ENCODE measurements at regions not wholly inside any gene's neighbourhood (a gene's known extent, or its start where the extent isn't known, plus 50 kb on each side); places are given as distances from the start of the nearest gene placed in this dataset.

DNA sequence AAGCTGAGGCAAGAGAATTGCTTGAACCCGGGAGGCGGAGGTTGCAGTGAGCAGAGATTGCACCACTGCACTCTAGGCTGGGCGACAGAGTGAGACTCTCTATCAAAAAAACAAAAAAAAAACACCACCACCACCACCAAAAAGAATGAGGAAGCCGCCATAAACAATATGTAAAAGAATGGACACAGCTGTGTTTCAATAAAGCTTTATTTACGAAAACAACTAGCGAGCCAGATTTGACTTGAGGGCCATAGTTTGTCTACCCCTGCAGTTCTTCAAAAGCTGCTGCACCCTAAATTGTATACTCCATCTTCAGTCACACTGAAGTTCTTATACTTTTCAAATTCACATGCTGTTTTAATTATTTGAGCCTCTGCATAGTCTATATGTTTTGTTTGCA lies 306.5 kb upstream of the KLF3 start:
- TF ChIP-seq, protein P1, sequence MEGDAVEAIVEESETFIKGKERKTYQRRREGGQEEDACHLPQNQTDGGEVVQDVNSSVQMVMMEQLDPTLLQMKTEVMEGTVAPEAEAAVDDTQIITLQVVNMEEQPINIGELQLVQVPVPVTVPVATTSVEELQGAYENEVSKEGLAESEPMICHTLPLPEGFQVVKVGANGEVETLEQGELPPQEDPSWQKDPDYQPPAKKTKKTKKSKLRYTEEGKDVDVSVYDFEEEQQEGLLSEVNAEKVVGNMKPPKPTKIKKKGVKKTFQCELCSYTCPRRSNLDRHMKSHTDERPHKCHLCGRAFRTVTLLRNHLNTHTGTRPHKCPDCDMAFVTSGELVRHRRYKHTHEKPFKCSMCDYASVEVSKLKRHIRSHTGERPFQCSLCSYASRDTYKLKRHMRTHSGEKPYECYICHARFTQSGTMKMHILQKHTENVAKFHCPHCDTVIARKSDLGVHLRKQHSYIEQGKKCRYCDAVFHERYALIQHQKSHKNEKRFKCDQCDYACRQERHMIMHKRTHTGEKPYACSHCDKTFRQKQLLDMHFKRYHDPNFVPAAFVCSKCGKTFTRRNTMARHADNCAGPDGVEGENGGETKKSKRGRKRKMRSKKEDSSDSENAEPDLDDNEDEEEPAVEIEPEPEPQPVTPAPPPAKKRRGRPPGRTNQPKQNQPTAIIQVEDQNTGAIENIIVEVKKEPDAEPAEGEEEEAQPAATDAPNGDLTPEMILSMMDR (IDR thresholded peaks at IDR 0.05; ENCODE audit: insufficient read depth, low read length, poor library complexity, severe bottlenecking): no peak
- no peak for TF ChIP-seq EZH2phosphoT487 (conservative IDR thresholded peaks at IDR 0.05; ENCODE audit: low read length)

All from SU-DHL-6 (cell line).